Epithelial cell of proximal tubule (primary cell): ENCODE measurements at regions not wholly inside any gene's neighbourhood (a gene's known extent, or its start where the extent isn't known, plus 50 kb on each side); places are given as distances from the start of the nearest gene placed in this dataset.

Experiments used
- DNase-seq: peaks from one replicate; pipeline ENCODE4 v3.0.0-alpha.2; 2011; ENCODE audit warnings: low read depth
- H3K4me3 ChIP-seq: 2 replicates; pipeline ENCODE4 v1.5.1; 2011; ENCODE audit warnings: low read depth, mild to moderate bottlenecking, low read length
- TF ChIP-seq, protein P1 (sequence below): conservative IDR thresholded peaks from 2 replicates; pipeline ENCODE4 v1.5.1; 2012; ENCODE audit warnings: low read depth, mild to moderate bottlenecking, low read length

DNA sequence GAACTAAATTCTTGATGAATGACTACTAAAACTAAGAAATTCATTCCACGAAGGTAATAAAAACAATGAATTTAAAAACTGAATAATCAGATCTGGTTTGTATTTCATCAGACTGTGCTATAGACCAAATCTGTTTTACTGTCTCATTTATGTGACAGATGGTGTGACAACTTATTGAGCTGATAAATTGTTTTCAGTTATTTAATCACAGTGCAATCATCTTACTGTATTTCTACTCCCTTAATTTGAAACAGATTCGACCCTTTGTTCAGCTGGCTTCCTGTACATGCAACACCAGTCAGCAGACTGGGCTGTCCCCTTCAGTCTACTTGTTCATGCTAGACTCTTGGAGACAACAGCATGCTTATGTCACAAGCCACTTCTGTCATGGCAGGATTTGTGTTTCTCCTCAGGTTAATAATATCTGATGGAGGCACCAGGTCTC, 150.9 kb downstream of the MBL2 start:
- TF ChIP-seq, protein P1, sequence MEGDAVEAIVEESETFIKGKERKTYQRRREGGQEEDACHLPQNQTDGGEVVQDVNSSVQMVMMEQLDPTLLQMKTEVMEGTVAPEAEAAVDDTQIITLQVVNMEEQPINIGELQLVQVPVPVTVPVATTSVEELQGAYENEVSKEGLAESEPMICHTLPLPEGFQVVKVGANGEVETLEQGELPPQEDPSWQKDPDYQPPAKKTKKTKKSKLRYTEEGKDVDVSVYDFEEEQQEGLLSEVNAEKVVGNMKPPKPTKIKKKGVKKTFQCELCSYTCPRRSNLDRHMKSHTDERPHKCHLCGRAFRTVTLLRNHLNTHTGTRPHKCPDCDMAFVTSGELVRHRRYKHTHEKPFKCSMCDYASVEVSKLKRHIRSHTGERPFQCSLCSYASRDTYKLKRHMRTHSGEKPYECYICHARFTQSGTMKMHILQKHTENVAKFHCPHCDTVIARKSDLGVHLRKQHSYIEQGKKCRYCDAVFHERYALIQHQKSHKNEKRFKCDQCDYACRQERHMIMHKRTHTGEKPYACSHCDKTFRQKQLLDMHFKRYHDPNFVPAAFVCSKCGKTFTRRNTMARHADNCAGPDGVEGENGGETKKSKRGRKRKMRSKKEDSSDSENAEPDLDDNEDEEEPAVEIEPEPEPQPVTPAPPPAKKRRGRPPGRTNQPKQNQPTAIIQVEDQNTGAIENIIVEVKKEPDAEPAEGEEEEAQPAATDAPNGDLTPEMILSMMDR, result no peak
- DNase-seq, result no peak
- H3K4me3 ChIP-seq, result no peak overlapping the region

DNA sequence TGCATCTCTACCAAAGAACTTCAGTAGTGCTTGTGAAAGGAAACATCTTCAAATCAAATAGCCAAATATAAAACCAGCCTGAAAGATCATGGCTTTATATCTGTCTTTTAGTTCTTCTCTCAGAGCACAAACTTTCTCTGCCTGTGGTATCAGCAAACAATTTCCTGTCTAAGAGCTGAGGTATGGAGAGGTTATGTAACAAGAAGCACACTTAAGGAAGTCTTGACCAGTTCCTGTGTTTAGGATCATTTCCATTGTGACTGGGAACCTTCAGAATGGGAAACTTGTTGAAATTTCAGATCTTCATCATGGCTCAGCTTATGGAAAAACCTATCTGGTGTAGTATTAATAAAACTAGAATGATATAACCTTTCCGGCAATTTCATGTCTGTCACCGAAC, 148.8 kb downstream of the MBL2 start:
- no peak for DNase-seq
- no peak overlapping the region for H3K4me3 ChIP-seq
- TF ChIP-seq, protein P1, result no peak

DNA sequence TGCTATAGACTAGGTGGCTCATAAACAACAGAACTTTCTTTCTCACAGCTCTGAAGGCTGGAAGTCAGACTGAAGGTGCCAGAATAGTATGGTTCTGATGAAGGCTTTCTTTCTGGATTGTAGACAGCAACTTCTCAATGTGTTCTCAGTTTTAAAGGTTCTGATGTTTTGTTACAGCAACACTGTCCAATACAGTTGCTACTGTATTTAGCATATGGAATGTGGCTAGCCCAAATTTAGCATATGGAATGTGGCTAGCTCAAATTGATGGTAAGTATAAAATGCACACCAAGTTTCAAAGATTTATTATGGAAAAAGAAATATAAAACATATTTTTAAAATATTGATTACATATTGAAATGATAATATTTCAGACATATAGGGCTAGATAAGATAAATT, 145.3 kb downstream of the MBL2 start:
- TF ChIP-seq, protein P1, result no peak
- DNase-seq, result no peak
- H3K4me3 ChIP-seq, result no peak overlapping the region

DNA sequence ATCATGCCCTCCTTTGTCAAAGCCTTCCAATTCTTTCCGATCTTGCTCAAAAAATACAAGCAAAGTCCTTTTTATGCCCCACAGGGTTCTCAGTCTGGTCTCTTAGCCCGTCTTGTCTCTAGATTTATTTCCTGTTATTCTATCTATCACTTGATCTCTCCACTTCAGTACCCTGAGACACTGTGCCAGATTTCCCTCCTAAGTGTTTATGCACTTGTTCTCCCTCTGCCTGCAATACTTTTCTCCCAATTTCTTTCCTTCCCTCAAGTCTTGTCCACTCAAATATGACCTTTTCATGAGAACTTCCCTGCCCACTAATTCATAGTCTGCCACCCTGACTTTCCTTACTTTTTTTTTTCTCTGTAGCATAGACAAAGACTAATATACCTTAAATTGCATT, 141.4 kb downstream of the MBL2 start:
- TF ChIP-seq, protein P1, result no peak
- no peak overlapping the region for H3K4me3 ChIP-seq
- no peak for DNase-seq

DNA sequence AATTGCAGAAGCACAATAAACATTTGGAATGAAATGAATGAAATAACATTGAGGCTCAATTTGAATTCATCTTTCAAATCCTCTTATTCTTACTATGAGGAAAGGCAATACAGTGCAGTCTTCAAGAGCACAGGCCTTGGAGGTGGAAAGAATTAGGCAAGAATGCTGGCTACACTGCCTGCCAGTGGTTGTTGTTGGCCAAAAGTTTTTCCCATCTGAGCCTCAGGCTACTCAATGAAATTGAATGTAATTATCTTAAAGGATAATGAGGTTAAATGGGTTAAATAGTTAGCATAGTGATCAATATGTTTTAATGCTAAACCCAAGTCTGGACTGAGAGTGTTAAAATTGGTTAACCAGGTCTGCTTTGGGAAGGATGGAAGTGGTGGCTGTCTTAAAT, 140.9 kb downstream of the MBL2 start:
- no peak overlapping the region for H3K4me3 ChIP-seq
- DNase-seq, result no peak
- TF ChIP-seq, protein P1, result no peak

DNA sequence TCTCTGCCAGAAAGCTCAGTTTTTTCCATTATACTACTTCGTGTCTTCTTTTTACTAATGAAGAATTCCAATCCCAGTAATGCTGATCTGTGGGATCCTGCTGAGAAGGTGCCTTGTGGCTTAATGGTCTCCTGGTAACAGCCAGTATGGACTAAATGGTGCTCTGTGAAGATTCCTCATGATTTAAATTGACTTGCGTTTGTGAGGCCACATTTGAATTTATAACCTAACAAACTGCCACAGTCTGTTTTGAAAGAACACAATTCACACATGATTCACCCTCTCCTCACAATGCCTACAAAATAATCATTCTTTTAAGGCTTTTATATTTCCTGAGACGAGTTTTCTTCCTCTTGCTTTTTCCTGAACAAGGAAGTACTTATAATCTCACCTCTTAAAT, 140.0 kb downstream of the MBL2 start:
- H3K4me3 ChIP-seq, result no peak overlapping the region
- TF ChIP-seq, protein P1, result no peak
- DNase-seq, result no peak

DNA sequence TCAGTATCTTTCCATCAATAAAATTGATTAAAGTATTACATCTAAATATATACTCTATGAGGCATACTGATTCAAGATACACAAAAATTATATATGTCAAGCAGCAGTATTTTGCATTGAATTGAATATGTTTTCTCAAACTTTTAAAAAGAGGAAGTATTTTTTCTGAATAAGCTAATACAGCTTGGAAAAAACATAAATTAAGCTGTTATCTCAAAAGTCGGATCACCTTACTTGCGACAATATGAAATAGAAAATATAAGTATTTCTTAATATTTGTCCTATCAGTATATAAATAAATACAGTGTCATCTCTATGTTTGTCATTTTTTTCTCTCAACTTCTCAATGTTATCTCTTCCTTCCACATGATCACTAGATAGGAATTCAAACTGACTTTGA, 139.3 kb downstream of the MBL2 start:
- TF ChIP-seq, protein P1, result no peak
- no peak for DNase-seq
- no peak overlapping the region for H3K4me3 ChIP-seq
